ENCODE measurements at regions not wholly inside any gene's neighbourhood (a gene's known extent, or its start where the extent isn't known, plus 50 kb on each side); places are given as distances from the start of the nearest gene placed in this dataset.
"Not testable (repeated sequence)": the region's sequence is repeated elsewhere in the genome, so short reads cannot be mapped to it uniquely, and the experiment has no call there.

DNA sequence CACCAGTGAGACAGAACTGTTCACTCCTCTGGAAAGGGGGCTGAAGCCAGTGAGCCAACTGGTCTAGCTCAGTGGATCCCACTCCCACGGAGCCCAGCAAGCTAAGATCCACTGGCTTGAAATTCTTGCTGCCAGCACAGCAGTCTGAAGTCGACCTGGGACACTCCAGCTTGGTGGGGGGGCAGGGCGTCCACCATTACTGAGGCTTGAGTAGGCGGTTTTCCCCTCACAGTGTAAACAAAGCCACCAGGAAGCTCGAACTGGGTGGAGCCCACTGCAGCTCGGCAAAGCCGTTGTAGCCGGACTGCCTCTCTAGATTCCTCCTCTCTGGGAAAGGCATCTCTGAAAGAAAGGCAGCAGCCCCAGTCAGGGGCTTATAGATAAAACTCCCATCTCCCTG lies 52.3 kb upstream of the BBX start:
- POLR2A ChIA-PET (ENCODE audit: unreplicated experiment); H2AK5ac ChIP-seq (ENCODE audit: low read depth, low read length); H4K8ac ChIP-seq (ENCODE audit: low read depth in 2 of 2, low read length in 2 of 2); dilution Hi-C loops (cut with HindIII; ENCODE audit: low sequenced_read_pairs, unreplicated experiment); ATAC-seq (ENCODE audit: low read depth); BruUV-seq (replicated peaks); H3K4me3 ChIP-seq (ENCODE audit: insufficient read depth, low read depth, low read length); H2BK5ac ChIP-seq (ENCODE audit: low read depth, low read length, poor library complexity, severe bottlenecking); H3K23ac ChIP-seq (ENCODE audit: low read depth, low read length); H4K5ac ChIP-seq (ENCODE audit: low read depth, low read length); in situ Hi-C loops (cut with MboI; ENCODE audit: low sequenced_read_pairs); H3K4me1 ChIP-seq (ENCODE audit: control insufficient read depth, insufficient read depth, low read length); DNase-seq; H3K18ac ChIP-seq (ENCODE audit: low read depth, low read length); H2AK9ac ChIP-seq (replicated peaks; ENCODE audit: low read depth, low read length, poor library complexity); H3K36me3 ChIP-seq (ENCODE audit: control insufficient read depth, insufficient read depth, low read length); H3K27me3 ChIP-seq (ENCODE audit: control insufficient read depth, insufficient read depth, low read length); H3K56ac ChIP-seq (ENCODE audit: extremely low read depth, insufficient read depth, low read length); H3K9ac ChIP-seq (ENCODE audit: low read depth, low read length); H2BK15ac ChIP-seq (ENCODE audit: low read depth, low read length); H3K4me2 ChIP-seq (ENCODE audit: low read depth, low read length); H3K4ac ChIP-seq (ENCODE audit: low read depth, low read length); H4K20me1 ChIP-seq (ENCODE audit: insufficient read depth, low read length); H2AFZ ChIP-seq (replicated peaks; ENCODE audit: low read length, poor library complexity); H2BK20ac ChIP-seq (ENCODE audit: low read depth, low read length); H2BK120ac ChIP-seq (ENCODE audit: low read depth, low read length); H3K14ac ChIP-seq (replicated peaks; ENCODE audit: low read depth, low read length); H3K79me1 ChIP-seq (ENCODE audit: low read depth in 1 of 2, low read length in 2 of 2); H3K9me3 ChIP-seq (ENCODE audit: control insufficient read depth, insufficient read depth, low read length); H3K9me1 ChIP-seq (ENCODE audit: insufficient read depth, low read length); H4K91ac ChIP-seq (ENCODE audit: insufficient read depth, low read depth, low read length); intact Hi-C loops (cut with micrococcal nuclease); H3K27ac ChIP-seq (ENCODE audit: insufficient read depth, low read length): not testable (repeated sequence)
- WGBS, 2 experiments (ENCODE audit: extremely low coverage in 2 of 2, insufficient read length in 1 of 2): 86% methylated on average over 1 of the region's 8 CpGs; no CpG with 5 or more reads in 1 of the 2 experiments
- CTCF ChIA-PET: interaction anchor here (0.6 to 1.8 kb wide), 2 partner anchors 9 to 199 kb away, joined by 3 read pairs; no protein-coding TSS in a partner anchor

All from IMR-90 (cell line).